GM21529 (cell line): ENCODE measurements at regions not wholly inside any gene's neighbourhood (a gene's known extent, or its start where the extent isn't known, plus 50 kb on each side); places are given as distances from the start of the nearest gene placed in this dataset.
"Not testable (repeated sequence)": the region's sequence is repeated elsewhere in the genome, so short reads cannot be mapped to it uniquely, and the experiment has no call there.

Experiments
- ATAC-seq: cut with Tn5 transposase; IDR thresholded peaks from one replicate; pipeline ENCODE4 v1.9.1; 2021; ENCODE audit not compliant: unreplicated experiment

DNA sequence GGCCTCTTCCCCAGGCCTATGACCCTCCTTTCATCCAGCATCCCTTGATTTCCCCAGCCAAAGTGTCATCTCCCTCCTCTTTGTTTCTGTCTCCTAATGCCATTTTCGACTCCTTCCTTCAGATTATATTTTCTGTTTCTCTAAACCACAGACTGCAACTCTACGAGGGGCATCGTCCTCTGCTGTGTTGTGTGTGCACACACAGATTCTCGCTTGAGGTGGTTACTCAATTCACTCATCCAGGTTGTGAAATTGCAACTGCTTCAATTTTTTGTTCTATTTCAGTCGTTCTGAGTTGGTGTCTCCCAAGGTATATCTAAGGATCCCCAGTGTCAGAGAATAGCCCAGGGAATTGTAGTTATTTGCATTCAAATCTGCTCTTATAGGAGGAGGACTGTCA is 113.5 kb upstream of the NDUFV2 start:
- no peak for ATAC-seq

DNA sequence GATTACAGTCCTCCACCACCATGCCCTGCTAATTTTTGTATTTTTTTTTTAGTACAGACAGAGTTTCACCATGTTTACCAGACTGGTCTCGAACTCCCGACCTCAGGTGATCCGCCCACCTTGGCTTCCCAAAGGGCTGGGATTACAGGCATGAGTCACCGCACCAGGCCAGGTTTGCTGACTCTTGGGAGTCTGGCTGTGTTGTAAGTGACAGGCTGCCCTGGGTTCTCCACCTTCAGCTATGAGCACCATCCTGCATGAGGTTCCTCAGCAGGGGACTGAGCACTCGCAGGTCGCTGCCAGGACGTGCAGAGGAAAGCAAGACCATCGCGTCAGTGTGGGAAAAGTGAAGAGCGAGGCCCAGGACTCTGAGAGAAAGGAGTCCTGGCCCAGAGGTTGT is 112.6 kb upstream of the NDUFV2 start:
- no peak for ATAC-seq

DNA sequence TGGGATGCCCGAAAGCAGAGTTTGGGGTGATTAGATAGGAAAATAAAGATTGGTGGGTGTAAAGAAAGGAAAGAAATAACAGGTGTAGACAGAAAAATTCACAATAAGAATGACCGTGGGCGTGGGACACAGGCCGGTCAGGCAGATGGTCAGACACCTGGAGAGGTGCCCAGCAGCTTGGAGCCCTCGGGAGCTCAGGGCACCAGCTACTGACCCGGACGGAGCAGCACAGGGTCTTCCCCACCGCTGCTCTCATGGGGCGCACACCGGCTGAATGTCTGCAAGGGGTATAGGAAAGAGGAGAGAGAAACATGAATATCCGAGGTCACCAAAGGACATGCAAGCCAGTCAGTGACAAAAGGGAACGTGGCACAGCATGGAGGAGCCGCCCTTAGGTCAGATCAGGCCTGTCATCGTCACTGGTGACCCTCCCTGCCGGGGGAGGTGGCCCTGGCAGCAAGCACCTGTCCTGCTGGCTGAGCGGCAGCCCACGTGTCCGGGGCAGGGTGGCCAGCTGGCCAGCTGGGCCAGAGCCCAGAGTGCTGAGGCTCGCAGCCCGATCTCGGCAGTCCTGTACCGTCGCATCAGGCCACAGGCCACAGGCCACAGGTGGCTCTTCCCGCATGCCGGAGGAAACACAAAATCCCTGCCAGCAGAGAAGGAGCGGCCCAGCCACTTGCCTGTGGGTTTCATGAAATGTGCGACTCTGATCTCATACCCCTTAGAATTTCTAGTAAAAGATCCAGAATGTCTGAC is 112.0 kb upstream of the NDUFV2 start:
- ATAC-seq: no peak

DNA sequence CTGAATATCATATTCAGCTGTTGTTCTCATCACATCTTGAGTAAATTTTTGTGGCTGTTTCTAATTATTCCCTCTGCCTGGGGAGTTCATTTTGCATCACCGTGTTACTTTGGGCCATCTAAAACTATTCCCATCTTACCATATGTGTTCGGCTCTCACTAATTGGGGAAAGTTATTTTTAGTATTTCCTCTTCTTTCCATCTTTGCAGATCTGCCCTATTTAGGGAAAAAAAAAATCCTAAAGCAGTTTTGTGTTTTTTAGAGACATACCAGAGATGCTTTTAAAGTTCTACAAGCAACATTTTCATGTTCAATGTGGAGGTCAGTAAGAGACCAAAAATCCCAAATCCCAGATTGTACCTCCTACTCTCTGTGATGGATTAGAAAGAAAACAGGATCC is 111.3 kb upstream of the NDUFV2 start:
- ATAC-seq: no peak

DNA sequence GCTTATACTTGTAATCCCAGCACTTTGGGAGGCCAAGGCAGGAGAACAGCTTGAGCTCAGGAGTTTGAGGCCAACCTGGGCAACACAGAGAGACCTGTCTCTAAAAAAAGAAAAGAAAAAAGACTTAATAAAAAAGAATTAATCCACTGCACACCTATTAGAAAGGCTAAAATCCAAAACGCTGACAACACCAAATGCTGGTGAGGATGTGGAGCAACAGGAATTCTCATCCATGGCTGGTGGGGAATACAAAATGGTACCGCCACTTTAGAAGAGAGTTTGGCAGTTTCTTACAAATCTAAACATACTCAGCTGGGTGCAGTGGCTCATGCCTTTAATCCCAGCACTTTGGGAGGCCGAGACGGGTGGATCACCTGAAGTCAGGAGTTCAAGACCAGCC is 110.0 kb upstream of the NDUFV2 start:
- not testable (repeated sequence) for ATAC-seq

DNA sequence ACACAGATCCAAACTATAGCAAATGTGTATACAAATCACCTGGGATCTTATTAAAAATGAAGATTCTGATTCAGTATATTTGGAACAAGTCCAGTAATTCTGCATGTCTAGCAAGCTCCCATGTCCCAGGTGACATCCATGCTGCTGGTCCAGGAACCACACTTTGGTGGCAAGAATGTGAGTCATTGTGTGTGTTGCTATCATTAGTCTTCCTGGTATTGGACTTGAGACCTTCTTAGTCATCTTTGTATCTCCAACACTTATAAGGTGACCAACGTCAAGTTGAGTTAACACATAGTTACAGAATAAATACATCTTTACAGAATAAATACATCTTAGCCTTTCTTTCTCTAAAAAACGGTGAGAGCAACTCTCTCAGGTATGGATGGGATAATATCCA is 107.9 kb upstream of the NDUFV2 start:
- no peak for ATAC-seq

DNA sequence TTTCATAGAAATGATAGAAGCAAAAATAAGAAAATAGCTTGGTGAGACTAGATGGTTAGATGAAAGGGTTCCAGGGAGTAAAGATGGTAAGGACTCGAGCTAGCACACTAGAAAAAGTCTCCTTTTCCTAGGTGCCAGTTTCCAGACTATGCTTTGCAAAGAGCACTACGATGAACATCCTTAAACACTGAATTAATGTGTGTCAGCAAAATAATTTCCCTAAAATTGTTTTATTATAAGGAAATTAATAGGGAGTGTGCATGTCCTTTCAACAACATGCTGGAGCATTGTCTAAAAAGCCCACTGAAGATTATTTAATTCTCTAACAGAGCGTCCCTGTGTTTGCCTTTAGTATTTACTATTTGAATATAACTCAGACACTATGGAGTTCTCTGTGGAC is 107.4 kb upstream of the NDUFV2 start:
- no peak for ATAC-seq

DNA sequence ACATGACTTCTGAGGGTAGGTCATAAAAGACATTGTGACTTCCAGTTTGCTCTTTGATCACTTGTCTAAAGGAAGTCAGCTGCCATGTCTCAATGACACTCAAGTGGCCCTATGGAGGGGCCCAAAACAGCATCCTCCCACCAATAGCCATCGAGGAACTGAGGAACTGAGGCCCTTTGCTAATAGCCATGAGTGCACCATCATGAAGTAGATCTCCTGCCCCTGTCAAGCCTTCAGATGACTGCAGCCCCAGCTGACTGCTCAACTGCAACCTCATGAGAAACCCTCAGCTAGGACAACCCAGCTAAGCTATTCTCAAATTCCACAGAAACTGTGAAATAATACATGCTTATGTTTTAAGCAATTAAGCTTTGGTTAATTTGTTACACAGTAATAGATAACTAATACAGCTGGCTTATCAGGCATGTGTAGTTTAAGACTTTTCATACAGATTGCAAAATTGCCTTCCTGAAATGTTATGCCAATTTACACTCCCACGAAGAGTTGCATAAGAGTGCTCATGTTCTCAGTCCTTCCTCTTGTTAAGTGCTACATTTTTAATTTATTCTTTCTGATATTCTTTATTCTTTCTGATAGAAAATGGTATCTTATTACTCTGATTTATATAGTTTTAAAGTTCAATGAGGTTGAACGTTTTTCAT is 105.6 kb upstream of the NDUFV2 start:
- no peak for ATAC-seq

DNA sequence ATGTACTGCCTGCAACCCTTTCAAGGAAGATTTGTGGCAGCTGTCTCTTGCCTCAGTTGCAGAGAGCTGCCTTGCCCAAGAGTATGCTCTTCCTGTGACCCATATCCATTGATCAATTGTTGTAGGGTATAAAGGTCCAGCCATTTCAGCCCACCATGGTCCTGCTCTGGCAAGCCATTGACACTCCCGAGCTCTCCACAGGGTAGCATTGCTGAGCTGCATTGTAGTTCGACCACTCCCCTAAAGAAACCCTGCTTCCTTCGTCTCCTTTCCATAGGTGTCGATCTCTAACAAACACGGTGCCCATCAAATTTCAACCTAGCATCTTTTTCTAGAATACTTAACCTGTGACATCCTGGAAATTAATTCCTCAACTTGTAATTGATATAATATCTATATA is 104.9 kb upstream of the NDUFV2 start:
- ATAC-seq: no peak

DNA sequence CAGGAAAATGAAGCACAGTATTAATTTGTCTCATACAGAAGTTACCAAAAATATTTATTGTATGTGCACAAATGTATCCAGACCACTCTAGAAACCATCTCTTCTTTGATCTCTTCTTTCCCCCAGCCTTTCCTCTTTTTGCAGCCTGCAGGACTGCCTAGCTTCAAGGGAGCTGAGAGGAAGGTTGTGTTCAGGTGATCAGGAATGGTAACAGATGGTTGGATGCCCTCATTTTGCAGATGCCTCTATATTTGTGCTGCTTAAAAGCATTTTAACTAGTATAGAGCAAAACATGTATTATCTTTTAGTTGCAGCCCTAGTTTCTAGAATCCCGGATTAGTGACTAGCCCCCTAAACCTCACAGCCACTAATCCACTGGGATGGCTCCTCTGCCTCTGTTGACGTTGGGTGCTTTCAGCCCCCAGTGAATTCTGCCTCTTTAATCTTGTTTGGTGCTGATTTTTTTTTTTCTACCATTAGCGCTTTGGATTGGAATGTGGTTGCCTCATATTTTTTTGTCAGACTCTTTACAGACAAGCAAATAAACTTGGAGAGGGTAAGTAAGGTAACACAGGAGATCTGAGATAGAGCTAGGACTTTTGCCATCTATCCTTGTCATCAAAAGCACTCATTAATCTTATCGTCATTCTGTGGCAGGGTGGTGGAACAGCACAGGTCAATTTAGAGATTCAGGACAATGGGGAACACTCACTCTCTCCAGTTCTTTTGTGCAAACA is 103.8 kb upstream of the NDUFV2 start:
- ATAC-seq: no peak

DNA sequence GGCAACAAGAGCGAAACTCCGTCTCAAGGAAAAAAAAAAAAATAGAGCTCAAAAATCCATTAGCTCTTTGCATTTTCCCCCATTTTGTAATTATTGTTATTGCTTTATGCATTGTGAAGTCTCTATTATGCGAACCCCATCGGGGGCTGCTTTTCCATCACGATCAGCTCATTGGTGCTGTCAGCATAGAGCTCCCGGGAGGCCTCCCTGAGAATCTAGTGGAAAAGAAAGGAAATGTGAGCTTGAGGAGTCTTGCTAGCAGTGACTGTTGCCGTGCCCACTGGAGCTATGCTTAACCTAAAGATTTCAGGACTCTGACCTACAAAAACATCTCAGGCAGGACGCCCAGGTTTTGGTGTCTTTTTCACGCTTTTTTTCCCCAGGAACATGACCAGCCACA is 102.6 kb upstream of the NDUFV2 start:
- no peak for ATAC-seq

DNA sequence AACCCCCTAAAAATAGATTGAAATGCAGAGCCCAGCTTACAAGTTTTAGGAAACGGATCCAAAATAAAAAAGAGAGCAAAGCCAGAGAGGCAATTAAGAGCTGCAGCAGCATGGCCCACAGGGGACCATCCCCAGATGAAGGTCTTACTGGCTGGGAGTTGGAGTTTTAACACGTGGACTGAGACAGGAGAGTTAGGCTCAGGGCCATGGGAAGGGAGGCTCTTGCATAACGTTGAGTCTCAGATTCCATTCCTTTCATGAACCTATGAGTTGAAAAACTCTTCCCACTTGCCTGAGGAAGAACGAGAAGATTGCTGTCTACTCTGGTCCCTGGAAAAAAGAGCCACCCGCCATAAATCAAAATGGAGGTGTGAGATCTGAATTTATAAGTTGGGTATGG is 101.8 kb upstream of the NDUFV2 start:
- ATAC-seq: no peak

DNA sequence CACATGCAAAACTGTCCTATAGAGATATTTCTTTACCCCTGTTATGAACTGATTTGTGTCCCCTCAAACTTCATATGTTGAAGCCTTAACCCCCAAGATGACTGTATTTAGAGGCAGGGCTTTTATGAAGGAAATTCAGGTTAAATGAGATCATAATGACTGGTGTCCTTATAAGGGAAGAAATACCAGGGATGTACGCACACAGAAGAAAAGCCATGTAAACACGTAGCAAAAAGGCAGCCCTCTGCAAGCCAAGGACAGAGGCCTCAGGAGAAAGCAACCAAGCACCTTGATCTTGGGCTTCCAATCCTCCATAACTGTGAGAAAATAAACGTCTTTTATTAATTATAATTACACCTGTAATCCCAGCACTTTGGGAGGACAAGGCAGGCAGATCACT is 101.3 kb upstream of the NDUFV2 start:
- ATAC-seq: no peak

DNA sequence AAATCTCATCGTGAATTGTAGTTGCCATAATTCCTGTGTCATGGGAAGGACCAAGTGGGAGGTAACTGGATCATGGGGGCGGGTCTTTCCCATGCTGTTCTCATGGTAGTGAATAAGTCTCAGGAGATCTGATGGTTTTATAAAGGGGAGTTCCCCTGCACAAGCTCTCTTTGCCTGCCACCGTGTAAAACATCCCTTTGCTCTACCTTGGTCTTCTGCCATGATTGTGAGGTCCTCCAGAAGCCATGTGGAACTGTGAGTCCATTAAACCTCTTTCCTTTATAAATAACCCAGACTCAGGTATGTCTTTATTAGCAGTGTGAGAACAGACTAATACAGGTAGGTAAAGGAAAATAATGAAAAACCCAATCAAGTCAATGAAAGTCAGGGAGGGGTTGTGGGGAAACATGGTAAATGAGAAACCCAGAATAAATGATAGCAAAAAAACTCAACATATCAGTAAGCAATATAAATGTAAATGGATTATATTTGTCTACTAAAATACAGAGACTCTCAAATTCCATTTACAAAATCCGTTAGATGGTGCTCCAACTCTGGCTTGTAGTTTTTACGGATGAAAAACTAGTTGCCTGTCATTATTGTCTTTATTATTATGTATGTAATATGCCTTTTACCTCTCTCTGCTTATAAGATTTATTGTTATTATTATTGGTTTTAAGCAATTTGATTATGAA is 98.9 kb upstream of the NDUFV2 start:
- no peak for ATAC-seq

DNA sequence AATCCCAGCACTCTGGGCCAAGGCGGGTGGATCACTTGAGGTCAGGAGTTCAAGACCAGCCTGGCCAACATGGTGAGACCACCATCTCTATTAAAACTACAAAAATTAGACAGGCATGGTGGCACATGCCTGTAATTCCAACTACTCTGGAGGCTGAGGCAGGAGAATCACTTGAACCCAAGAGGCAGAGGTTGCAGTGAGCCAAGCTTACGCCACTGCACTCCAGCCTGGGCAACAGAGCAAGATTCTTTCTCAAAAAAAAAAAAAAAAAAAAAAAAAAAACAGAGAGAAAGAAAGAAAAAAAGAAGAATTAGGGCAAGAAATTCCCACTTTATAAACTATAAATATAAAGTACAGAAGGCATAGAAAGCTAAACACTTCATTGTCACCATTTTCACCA is 98.2 kb upstream of the NDUFV2 start:
- ATAC-seq: not testable (repeated sequence)

DNA sequence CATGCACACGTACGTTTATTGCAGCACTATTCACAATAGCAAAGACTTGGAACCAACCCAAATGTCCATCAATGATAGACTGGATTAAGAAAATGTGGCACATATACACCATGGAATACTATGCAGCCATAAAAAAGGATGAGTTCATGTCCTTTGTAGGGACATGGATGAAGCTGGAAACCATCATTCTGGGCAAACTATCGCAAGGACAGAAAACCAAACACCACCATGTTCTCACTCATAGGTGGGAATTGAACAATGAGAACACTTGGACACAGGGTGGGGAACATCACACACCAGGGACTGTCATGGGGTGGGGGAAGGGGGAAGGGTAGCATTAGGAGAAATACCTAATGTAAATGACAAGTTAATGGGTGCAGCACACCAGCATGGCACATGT is 94.8 kb upstream of the NDUFV2 start:
- not testable (repeated sequence) for ATAC-seq

DNA sequence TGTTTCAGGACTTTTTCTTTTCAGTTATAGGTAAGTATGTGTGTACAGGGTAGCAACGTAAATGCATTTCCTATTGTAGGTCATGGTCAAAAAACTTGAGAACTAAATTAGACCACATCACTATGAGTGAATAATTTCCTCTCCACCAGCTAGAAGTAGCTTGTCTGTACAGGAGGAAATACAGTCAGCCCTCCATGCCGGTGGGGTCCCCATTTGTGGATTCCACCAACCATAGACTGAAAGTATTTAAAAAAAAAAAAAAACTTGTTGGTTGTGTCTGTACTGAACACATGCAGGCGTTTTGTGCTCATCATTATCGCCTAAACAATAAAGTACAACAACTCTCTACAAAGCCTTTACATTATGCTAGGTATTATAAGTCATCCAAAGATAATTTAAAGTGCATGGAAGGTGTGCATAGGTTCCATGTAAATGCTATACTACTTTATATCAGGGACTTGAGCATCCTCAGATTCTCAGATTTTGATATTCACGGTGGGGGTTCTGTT is 94.2 kb upstream of the NDUFV2 start:
- no peak for ATAC-seq

DNA sequence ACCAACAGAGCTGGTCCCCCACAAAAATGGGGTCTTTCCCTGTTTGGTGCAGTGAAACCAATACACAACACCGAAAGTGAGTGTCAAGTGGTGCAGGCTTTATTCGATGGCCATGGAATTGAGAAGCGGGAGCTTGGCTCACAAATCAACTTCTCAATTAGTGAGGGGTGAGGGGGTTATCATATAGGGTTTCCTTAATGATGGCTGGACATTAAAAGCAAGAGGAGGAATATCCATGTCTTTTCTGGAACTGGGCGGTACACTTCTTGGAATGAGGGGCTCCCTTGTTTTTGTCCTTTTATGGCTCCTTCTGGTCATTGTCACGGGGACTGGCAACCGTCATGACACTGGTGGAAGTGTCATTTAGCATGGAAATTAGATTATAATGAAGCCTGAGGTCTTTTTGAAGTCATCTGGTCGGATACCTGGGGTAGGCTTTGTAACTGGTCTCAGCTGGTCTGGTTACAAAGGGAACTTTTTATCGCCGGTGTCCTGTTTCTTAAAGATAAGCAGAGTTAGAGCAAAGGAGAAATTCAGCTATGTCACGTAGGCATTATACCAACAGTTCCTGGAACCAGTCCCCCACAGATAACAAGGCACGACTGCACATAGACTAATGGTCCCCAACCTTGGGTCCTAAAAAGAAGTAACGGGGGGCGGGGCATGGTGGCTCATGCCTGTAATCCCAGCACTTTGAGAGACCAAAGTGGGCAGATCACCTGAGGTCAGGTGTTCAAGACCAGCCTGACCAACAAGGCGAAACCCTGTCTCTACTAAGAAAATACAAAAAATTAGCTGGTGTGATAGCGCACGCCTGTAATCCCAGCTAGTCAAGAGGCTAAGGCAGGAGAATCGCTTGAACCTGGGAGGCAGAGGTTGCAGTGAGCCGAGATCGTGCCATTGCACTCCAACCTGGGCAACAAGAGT is 93.5 kb upstream of the NDUFV2 start:
- ATAC-seq: no peak

DNA sequence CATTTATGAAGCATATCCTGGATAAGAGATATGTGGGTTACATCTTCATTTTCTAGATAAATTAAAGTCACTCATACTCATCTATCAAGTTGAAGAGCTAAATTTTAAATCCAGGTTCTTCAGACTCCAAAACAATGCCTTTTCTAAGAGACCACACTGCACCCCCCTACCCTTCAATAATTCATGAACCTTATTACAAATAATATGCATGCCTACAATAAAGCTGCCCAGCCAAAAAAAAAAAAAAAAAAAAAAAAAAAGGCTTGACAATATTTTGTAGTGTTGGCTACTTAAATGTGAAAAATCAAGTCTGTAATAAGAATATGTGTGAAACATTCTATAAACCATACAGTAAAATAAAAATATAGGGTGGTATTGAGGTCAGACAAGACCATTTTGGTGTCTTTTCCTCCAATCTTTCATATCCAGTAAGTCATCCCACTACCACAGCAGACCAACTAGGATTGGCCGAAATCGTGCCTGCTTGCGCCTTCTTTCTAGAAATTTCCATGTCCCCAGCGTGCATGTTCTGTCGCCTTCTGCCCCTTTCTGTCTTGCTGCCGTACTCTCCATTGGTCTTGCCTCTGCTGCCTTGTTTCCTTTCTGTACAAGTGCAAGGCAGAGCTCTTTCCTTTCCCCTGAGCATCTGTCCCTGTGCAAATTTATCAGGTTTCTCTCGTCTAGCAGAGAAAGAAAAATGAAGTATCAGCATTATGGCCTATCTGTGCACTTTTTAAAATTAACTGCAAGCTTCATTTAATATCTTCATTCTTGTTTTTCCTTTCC is 92.6 kb upstream of the NDUFV2 start:
- no peak for ATAC-seq

DNA sequence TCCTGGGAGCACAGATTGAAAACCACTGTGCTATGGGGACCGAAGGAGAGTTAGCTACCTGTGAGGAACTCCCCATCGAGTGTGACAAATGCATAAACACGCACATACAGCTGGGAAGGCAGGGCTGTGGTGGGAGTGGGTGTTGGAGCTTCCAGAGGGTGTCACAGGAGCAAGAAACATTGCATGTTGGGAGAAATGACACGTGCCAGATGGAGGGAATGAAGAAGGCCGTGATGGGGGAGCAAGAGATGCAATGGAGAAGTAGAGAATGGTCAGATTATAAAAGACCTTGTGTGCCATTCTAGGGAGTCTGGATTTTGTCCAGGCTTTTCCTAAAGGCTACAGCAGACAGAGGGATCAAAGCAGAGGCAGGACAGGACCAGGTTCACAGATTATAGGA is 91.1 kb upstream of the NDUFV2 start:
- ATAC-seq: no peak
